ENCODE measurements at regions not wholly inside any gene's neighbourhood (a gene's known extent, or its start where the extent isn't known, plus 50 kb on each side); places are given as distances from the start of the nearest gene placed in this dataset.

- TF ChIP-seq ZBTB8A (tag by site-specific recombination; IDR thresholded peaks at IDR 0.05) (no peak), CTCF (tag by site-specific recombination; IDR thresholded peaks at IDR 0.05) (no peak), KLF10 (tag by site-specific recombination; IDR thresholded peaks at IDR 0.05) (no peak), RBAK (tag by site-specific recombination; IDR thresholded peaks at IDR 0.05) (no peak), REPIN1 (tag by site-specific recombination; IDR thresholded peaks at IDR 0.05; ENCODE audit: low read depth) (no peak), ZNF184 (tag by site-specific recombination; IDR thresholded peaks at IDR 0.05) (no peak), ZNF692 (tag by site-specific recombination; IDR thresholded peaks at IDR 0.05) (no peak), ZBTB20 (tag by site-specific recombination; IDR thresholded peaks at IDR 0.05) (no peak), REST (tag by site-specific recombination; IDR thresholded peaks at IDR 0.05) (no peak), SP2 (tag by site-specific recombination; IDR thresholded peaks at IDR 0.05) (no peak), ZSCAN23 (tag by site-specific recombination; IDR thresholded peaks at IDR 0.05) (no peak), ZNF670 (tag by site-specific recombination; IDR thresholded peaks at IDR 0.05; ENCODE audit: low read depth) (no peak)
- TF ChIP-seq, protein P1, sequence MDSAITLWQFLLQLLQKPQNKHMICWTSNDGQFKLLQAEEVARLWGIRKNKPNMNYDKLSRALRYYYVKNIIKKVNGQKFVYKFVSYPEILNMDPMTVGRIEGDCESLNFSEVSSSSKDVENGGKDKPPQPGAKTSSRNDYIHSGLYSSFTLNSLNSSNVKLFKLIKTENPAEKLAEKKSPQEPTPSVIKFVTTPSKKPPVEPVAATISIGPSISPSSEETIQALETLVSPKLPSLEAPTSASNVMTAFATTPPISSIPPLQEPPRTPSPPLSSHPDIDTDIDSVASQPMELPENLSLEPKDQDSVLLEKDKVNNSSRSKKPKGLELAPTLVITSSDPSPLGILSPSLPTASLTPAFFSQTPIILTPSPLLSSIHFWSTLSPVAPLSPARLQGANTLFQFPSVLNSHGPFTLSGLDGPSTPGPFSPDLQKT (IDR thresholded peaks at IDR 0.05; ENCODE audit: borderline replicate concordance, low read depth, low read length): no peak
- TF ChIP-seq, protein P2, sequence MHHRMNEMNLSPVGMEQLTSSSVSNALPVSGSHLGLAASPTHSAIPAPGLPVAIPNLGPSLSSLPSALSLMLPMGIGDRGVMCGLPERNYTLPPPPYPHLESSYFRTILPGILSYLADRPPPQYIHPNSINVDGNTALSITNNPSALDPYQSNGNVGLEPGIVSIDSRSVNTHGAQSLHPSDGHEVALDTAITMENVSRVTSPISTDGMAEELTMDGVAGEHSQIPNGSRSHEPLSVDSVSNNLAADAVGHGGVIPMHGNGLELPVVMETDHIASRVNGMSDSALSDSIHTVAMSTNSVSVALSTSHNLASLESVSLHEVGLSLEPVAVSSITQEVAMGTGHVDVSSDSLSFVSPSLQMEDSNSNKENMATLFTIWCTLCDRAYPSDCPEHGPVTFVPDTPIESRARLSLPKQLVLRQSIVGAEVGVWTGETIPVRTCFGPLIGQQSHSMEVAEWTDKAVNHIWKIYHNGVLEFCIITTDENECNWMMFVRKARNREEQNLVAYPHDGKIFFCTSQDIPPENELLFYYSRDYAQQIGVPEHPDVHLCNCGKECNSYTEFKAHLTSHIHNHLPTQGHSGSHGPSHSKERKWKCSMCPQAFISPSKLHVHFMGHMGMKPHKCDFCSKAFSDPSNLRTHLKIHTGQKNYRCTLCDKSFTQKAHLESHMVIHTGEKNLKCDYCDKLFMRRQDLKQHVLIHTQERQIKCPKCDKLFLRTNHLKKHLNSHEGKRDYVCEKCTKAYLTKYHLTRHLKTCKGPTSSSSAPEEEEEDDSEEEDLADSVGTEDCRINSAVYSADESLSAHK (tag by site-specific recombination; IDR thresholded peaks at IDR 0.05): no peak
Measured at GRCh38 chr10:4174197-4174596, 389.2 kb upstream of the KLF6 start.
